WTC11 (cell line): ENCODE measurements at regions not wholly inside any gene's neighbourhood (a gene's known extent, or its start where the extent isn't known, plus 50 kb on each side); places are given as distances from the start of the nearest gene placed in this dataset.

Experiments used
- ATAC-seq: fragments of 200-7000 bp; cut with Tn5 transposase; 2 replicates; pipeline ENCODE4 v1.10.0; 2021; ENCODE audit warnings: mild to moderate bottlenecking, moderate library complexity
- CTCF ChIA-PET: fragments of 300-600 bp; sonication (Branson Sonifier 250); formaldehyde crosslinking; loops from one replicate; lab custom pipeline; 2021; ENCODE audit warnings: antibody characterized with exemption; lab: Charles Lee
- POLR2A ChIA-PET: fragments of 350-600 bp; sonication (Branson Sonifier 250); formaldehyde crosslinking; loops from one replicate; lab custom pipeline; 2021; ENCODE audit warnings: antibody characterized with exemption; lab: Charles Lee
- DNase-seq: peaks from one replicate; pipeline ENCODE4 v3.0.0; 2021; ENCODE audit warnings: low spot score
- H3K27ac Mint-ChIP-seq: 2 replicates; pipeline ENCODE4 v1.8.0; 2021; ENCODE audit warnings: mixed read lengths
- H3K27me3 Mint-ChIP-seq: 2 replicates; pipeline ENCODE4 v1.8.0; 2021; ENCODE audit warnings: low read depth, mild to moderate bottlenecking, moderate library complexity, mixed read lengths
- H3K36me3 Mint-ChIP-seq: 2 replicates; pipeline ENCODE4 v1.8.0; 2021; ENCODE audit warnings: mixed read lengths
- H3K4me1 Mint-ChIP-seq: 2 replicates; pipeline ENCODE4 v1.8.0; 2022; ENCODE audit warnings: mixed read lengths
- H3K4me3 Mint-ChIP-seq: 2 replicates; pipeline ENCODE4 v1.8.0; 2021; ENCODE audit warnings: mild to moderate bottlenecking, moderate library complexity, mixed read lengths
- H3K9me3 Mint-ChIP-seq: 2 replicates; pipeline ENCODE4 v1.8.0; 2021; ENCODE audit warnings: mixed read lengths
- EMX1 ChIP-seq: fragments of 250-450 bp; sonication (Bioruptor Pico); IDR thresholded peaks from 2 replicates; pipeline ENCODE4 v1.8.0; 2021; ENCODE audit warnings: mild to moderate bottlenecking
- FOXP1 ChIP-seq: sonication (generic); formaldehyde crosslinking; IDR thresholded peaks from 2 replicates; pipeline ENCODE4 v1.8.0; 2022; ENCODE audit warnings: missing genetic modification reagents, mild to moderate bottlenecking, moderate library complexity, borderline replicate concordance
- GABPB1 ChIP-seq: sonication (generic); formaldehyde crosslinking; IDR thresholded peaks from 2 replicates; pipeline ENCODE4 v1.8.1; 2023; ENCODE audit warnings: mild to moderate bottlenecking, missing genetic modification reagents
- HMGA2 ChIP-seq: fragments of 250-450 bp; sonication (Bioruptor Pico); IDR thresholded peaks from 2 replicates; pipeline ENCODE4 v1.4.0; 2021; ENCODE audit warnings: mild to moderate bottlenecking, moderate library complexity
- IRF2 ChIP-seq: sonication (generic); formaldehyde crosslinking; IDR thresholded peaks from 2 replicates; pipeline ENCODE4 v1.8.0; 2022; ENCODE audit warnings: low read depth, missing genetic modification reagents, borderline replicate concordance
- NFE2L1 ChIP-seq: sonication (generic); formaldehyde crosslinking; IDR thresholded peaks from 2 replicates; pipeline ENCODE4 v1.8.1; 2023; ENCODE audit warnings: missing genetic modification reagents
- NFYB ChIP-seq: sonication (generic); formaldehyde crosslinking; conservative IDR thresholded peaks from 2 replicates; pipeline ENCODE4 v1.8.0; 2022; ENCODE audit warnings: low read depth, missing genetic modification reagents
- NR2C2 ChIP-seq: sonication (generic); formaldehyde crosslinking; IDR thresholded peaks from 2 replicates; pipeline ENCODE4 v1.8.0; 2022; ENCODE audit warnings: mild to moderate bottlenecking, missing genetic modification reagents
- PRRX2 ChIP-seq: fragments of 250-450 bp; sonication (Bioruptor Pico); IDR thresholded peaks from 2 replicates; pipeline ENCODE4 v1.8.0; 2021; ENCODE audit warnings: mild to moderate bottlenecking
- ZNF138 ChIP-seq: sonication (generic); formaldehyde crosslinking; conservative IDR thresholded peaks from 2 replicates; pipeline ENCODE4 v1.8.1; 2022; ENCODE audit warnings: mild to moderate bottlenecking, moderate library complexity, missing genetic modification reagents
- ZNF263 ChIP-seq: sonication (generic); formaldehyde crosslinking; IDR thresholded peaks from 2 replicates; pipeline ENCODE4 v1.8.1; 2022; ENCODE audit warnings: low read depth, mild to moderate bottlenecking, moderate library complexity, missing genetic modification reagents
- ZNF423 ChIP-seq: fragments of 250-450 bp; sonication (Bioruptor Pico); IDR thresholded peaks from 2 replicates; pipeline ENCODE4 v2.1.2; 2022; ENCODE audit warnings: mild to moderate bottlenecking, moderate library complexity
- ZNF671 ChIP-seq: fragments of 250-450 bp; sonication (Bioruptor Pico); IDR thresholded peaks from 2 replicates; pipeline ENCODE4 v1.8.0; 2021; ENCODE audit warnings: mild to moderate bottlenecking
- TF ChIP-seq, protein P1 (sequence below): sonication (generic); formaldehyde crosslinking; IDR thresholded peaks from 2 replicates; pipeline ENCODE4 v1.8.1; 2022; ENCODE audit warnings: missing genetic modification reagents, borderline replicate concordance
- TF ChIP-seq, protein P2 (sequence below): sonication (generic); formaldehyde crosslinking; IDR thresholded peaks from 2 replicates; pipeline ENCODE4 v1.8.0; 2022; ENCODE audit warnings: mild to moderate bottlenecking, missing genetic modification reagents
- TF ChIP-seq, protein P3 (sequence below): fragments of 250-450 bp; sonication (Bioruptor Pico); IDR thresholded peaks from 2 replicates; pipeline ENCODE4 v1.9.0; 2021; ENCODE audit warnings: mild to moderate bottlenecking
- TF ChIP-seq, protein P4 (sequence below): sonication (generic); formaldehyde crosslinking; IDR thresholded peaks from 2 replicates; pipeline ENCODE4 v1.8.0; 2022; ENCODE audit warnings: mild to moderate bottlenecking, missing genetic modification reagents
- TF ChIP-seq, protein P5 (sequence below): sonication (generic); formaldehyde crosslinking; IDR thresholded peaks from 2 replicates; pipeline ENCODE4 v1.8.0; 2023; ENCODE audit warnings: mild to moderate bottlenecking, missing genetic modification reagents
- TF ChIP-seq, protein P6 (sequence below): sonication (generic); formaldehyde crosslinking; IDR thresholded peaks from 2 replicates; pipeline ENCODE4 v1.8.1; 2023; ENCODE audit warnings: mild to moderate bottlenecking, missing genetic modification reagents
- TF ChIP-seq, protein P7 (sequence below): sonication (generic); formaldehyde crosslinking; IDR thresholded peaks from 2 replicates; pipeline ENCODE4 v1.8.1; 2023; ENCODE audit warnings: mild to moderate bottlenecking, missing genetic modification reagents, moderate library complexity

DNA sequence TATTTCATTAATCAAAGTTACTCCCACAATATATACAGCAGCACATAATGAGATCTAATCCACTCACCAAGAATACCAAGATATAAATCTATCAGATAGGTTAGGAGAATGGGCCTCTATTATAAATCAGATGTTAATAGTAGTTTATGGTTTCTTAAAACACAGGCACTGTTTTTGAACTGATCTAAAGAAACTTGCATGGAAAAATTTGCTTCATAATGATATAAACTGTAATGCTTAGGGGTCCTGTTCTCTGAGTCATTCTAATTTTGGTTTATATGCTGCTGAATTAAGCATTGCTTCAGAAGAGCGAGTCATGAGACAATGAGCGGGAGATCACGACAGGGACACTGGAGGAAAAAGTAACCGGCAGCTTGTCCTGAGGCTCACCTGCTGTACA is 113.3 kb upstream of the OTUD4 start:
- CTCF ChIA-PET, result no interaction called here
- no peak for DNase-seq

DNA sequence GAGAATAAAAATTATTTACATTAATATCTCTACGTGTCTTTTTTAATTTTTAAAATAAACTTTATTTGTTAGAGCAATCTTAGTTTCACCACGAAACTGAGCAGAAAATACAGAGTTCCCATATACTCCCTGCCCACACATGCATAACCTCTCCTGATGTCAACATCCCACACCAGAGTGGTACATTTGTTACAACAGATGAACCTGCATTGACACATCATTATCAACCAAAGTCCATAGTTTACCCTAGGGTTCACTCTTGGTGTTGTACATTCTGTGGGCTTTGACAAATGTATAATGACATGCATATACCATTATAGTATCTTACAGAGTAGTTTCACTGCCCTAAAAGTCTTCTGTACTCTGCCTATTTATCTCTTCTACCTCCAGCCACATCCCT is 110.6 kb upstream of the OTUD4 start:
- no peaks in the 10 kb centered on the region for H3K9me3 Mint-ChIP-seq
- H3K27me3 Mint-ChIP-seq, result peaks cover 2% of the 10 kb centered on the region; the same call in 1 of the 2 replicates
- TF ChIP-seq, protein P1, sequence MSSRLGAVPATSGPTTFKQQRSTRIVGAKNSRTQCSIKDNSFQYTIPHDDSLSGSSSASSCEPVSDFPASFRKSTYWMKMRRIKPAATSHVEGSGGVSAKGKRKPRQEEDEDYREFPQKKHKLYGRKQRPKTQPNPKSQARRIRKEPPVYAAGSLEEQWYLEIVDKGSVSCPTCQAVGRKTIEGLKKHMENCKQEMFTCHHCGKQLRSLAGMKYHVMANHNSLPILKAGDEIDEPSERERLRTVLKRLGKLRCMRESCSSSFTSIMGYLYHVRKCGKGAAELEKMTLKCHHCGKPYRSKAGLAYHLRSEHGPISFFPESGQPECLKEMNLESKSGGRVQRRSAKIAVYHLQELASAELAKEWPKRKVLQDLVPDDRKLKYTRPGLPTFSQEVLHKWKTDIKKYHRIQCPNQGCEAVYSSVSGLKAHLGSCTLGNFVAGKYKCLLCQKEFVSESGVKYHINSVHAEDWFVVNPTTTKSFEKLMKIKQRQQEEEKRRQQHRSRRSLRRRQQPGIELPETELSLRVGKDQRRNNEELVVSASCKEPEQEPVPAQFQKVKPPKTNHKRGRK, result no peak
- H3K36me3 Mint-ChIP-seq, result no peaks in the 10 kb centered on the region
- H3K4me3 Mint-ChIP-seq, result no peak overlapping the region
- no peak for DNase-seq
- no peak for ATAC-seq
- ChIA-PET POLR2A (no interaction called here), CTCF (no interaction called here)
- H3K4me1 Mint-ChIP-seq, result no peaks in the 10 kb centered on the region
- H3K27ac Mint-ChIP-seq, result no peak overlapping the region

More for the DNA sequence above, 113.3 kb upstream of the OTUD4 start:
- peaks cover 5% of the 10 kb centered on the region; the same call in 1 of the 2 replicates for H3K27me3 Mint-ChIP-seq
- H3K9me3 Mint-ChIP-seq, result no peaks in the 10 kb centered on the region
- no peak for ATAC-seq
- H3K27ac Mint-ChIP-seq, result no peak overlapping the region
- POLR2A ChIA-PET, result no interaction called here
- no peak overlapping the region for H3K4me3 Mint-ChIP-seq
- no peaks in the 10 kb centered on the region for H3K4me1 Mint-ChIP-seq
- no peaks in the 10 kb centered on the region for H3K36me3 Mint-ChIP-seq
- TF ChIP-seq NFE2L1 (no peak), IRF2 (CRISPR knock-in tag) (no peak), EMX1 (no peak)
- TF ChIP-seq, protein P2, sequence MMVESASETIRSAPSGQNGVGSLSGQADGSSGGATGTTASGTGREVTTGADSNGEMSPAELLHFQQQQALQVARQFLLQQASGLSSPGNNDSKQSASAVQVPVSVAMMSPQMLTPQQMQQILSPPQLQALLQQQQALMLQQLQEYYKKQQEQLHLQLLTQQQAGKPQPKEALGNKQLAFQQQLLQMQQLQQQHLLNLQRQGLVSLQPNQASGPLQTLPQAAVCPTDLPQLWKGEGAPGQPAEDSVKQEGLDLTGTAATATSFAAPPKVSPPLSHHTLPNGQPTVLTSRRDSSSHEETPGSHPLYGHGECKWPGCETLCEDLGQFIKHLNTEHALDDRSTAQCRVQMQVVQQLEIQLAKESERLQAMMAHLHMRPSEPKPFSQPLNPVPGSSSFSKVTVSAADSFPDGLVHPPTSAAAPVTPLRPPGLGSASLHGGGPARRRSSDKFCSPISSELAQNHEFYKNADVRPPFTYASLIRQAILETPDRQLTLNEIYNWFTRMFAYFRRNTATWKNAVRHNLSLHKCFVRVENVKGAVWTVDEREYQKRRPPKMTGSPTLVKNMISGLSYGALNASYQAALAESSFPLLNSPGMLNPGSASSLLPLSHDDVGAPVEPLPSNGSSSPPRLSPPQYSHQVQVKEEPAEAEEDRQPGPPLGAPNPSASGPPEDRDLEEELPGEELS (CRISPR knock-in tag), result no peak

DNA sequence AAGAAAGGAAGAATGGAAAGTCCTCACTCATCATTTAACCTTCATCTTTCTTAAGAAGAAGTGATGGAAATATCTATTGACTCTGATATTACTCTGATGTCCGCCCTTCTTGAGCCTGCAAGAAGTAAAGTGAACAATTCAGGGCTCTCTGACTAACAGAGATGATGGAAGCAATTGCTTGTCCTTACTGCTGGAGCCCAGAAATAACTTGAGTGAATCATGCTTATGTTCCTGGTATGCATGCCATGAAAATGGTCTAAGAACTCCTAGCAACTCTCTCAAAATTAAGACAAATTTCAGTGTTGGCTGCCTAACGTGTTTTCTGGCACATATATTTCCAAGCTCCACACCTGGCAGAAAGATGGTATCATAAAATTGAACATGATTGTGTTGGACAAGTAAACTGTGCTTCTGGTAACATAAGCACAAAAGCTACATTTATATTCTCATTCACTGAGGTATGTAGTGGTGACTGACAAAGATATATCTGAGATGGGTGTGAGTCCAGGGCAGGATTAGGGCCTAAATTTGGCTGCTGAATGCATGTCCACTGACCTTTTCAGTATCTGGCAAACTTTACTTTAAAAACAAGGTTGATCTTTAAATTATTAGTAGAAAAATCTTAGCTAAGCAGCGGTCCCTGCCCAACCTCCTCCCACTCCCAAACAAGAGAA is 109.2 kb upstream of the OTUD4 start:
- no peak for ATAC-seq
- H3K4me1 Mint-ChIP-seq, result no peaks in the 10 kb centered on the region
- CTCF ChIA-PET, result no interaction called here
- DNase-seq, result no peak
- H3K27ac Mint-ChIP-seq, result no peak overlapping the region
- POLR2A ChIA-PET, result no interaction called here
- H3K4me3 Mint-ChIP-seq, result no peak overlapping the region
- no peaks in the 10 kb centered on the region for H3K36me3 Mint-ChIP-seq
- no peaks in the 10 kb centered on the region; the same call in 1 of the 2 replicates for H3K27me3 Mint-ChIP-seq
- TF ChIP-seq HMGA2 (CRISPR knock-in tag) (no peak), ZNF671 (no peak), FOXP1 (CRISPR knock-in tag) (no peak)
- H3K9me3 Mint-ChIP-seq, result no peaks in the 10 kb centered on the region

DNA sequence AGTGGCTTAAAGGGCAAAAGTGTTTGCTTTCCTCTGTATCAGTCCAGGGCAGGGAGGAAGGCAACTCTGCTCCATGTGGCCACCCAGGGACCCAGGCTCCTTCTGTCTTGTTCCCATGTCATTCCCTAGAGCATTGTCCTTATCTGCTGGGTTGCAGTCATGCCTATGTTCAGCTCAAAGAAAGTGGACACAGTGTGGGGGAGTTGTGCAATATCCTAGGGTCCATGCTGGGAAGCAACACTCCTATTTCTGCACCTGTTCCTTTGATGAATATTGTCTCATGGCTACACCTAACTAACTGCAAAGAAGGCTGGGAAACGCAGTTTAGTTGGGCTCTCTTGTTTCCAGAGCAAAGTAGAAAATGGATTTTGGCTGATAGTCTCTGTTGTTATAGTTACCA is 107.0 kb upstream of the OTUD4 start:
- no peak overlapping the region for H3K4me3 Mint-ChIP-seq
- H3K36me3 Mint-ChIP-seq, result no peaks in the 10 kb centered on the region
- H3K27me3 Mint-ChIP-seq, result no peaks in the 10 kb centered on the region; the same call in 1 of the 2 replicates
- H3K4me1 Mint-ChIP-seq, result peaks cover 5% of the 10 kb centered on the region
- DNase-seq (no peak), ATAC-seq (no peak)
- no peaks in the 10 kb centered on the region for H3K9me3 Mint-ChIP-seq
- ChIA-PET POLR2A (no interaction called here), CTCF (no interaction called here)
- no peak overlapping the region for H3K27ac Mint-ChIP-seq
- TF ChIP-seq HMGA2 (CRISPR knock-in tag) (no peak), NR2C2 (CRISPR knock-in tag) (no peak), ZNF423 (CRISPR knock-in tag) (no peak), NFYB (CRISPR knock-in tag) (no peak), ZNF138 (CRISPR knock-in tag) (no peak), ZNF263 (no peak), PRRX2 (CRISPR knock-in tag) (no peak), GABPB1 (CRISPR knock-in tag) (no peak), ZNF671 (no peak)
- TF ChIP-seq, protein P3, sequence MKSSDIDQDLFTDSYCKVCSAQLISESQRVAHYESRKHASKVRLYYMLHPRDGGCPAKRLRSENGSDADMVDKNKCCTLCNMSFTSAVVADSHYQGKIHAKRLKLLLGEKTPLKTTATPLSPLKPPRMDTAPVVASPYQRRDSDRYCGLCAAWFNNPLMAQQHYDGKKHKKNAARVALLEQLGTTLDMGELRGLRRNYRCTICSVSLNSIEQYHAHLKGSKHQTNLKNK, result no peak
- TF ChIP-seq, protein P4, sequence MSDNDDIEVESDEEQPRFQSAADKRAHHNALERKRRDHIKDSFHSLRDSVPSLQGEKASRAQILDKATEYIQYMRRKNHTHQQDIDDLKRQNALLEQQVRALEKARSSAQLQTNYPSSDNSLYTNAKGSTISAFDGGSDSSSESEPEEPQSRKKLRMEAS, result no peak
- TF ChIP-seq, protein P5, sequence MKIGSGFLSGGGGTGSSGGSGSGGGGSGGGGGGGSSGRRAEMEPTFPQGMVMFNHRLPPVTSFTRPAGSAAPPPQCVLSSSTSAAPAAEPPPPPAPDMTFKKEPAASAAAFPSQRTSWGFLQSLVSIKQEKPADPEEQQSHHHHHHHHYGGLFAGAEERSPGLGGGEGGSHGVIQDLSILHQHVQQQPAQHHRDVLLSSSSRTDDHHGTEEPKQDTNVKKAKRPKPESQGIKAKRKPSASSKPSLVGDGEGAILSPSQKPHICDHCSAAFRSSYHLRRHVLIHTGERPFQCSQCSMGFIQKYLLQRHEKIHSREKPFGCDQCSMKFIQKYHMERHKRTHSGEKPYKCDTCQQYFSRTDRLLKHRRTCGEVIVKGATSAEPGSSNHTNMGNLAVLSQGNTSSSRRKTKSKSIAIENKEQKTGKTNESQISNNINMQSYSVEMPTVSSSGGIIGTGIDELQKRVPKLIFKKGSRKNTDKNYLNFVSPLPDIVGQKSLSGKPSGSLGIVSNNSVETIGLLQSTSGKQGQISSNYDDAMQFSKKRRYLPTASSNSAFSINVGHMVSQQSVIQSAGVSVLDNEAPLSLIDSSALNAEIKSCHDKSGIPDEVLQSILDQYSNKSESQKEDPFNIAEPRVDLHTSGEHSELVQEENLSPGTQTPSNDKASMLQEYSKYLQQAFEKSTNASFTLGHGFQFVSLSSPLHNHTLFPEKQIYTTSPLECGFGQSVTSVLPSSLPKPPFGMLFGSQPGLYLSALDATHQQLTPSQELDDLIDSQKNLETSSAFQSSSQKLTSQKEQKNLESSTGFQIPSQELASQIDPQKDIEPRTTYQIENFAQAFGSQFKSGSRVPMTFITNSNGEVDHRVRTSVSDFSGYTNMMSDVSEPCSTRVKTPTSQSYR (CRISPR knock-in tag), result no peak
- TF ChIP-seq, protein P6, sequence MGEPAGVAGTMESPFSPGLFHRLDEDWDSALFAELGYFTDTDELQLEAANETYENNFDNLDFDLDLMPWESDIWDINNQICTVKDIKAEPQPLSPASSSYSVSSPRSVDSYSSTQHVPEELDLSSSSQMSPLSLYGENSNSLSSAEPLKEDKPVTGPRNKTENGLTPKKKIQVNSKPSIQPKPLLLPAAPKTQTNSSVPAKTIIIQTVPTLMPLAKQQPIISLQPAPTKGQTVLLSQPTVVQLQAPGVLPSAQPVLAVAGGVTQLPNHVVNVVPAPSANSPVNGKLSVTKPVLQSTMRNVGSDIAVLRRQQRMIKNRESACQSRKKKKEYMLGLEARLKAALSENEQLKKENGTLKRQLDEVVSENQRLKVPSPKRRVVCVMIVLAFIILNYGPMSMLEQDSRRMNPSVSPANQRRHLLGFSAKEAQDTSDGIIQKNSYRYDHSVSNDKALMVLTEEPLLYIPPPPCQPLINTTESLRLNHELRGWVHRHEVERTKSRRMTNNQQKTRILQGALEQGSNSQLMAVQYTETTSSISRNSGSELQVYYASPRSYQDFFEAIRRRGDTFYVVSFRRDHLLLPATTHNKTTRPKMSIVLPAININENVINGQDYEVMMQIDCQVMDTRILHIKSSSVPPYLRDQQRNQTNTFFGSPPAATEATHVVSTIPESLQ, result no peak
- TF ChIP-seq, protein P7, sequence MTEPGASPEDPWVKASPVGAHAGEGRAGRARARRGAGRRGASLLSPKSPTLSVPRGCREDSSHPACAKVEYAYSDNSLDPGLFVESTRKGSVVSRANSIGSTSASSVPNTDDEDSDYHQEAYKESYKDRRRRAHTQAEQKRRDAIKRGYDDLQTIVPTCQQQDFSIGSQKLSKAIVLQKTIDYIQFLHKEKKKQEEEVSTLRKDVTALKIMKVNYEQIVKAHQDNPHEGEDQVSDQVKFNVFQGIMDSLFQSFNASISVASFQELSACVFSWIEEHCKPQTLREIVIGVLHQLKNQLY (CRISPR knock-in tag), result no peak
